Type B pancreatic cell (in vitro differentiated cells): ENCODE measurements at regions not wholly inside any gene's neighbourhood (a gene's known extent, or its start where the extent isn't known, plus 50 kb on each side); places are given as distances from the start of the nearest gene placed in this dataset.

Experiments
- DNase-seq: peaks from one replicate; pipeline ENCODE4 v3.0.0; 2021; ENCODE audit warnings: mixed read lengths; ENCODE audit not compliant: unreplicated experiment; ENCODE audit errors: extremely low spot score
- H3K27ac Mint-ChIP-seq: 2 replicates; pipeline ENCODE4 v1.8.0; 2021; ENCODE audit warnings: mild to moderate bottlenecking, mixed read lengths
- H3K27me3 Mint-ChIP-seq: 2 replicates; pipeline ENCODE4 v1.8.0; 2021; ENCODE audit warnings: mixed read lengths
- H3K36me3 Mint-ChIP-seq: 2 replicates; pipeline ENCODE4 v1.8.0; 2021; ENCODE audit warnings: mixed read lengths
- H3K4me1 Mint-ChIP-seq: one replicate; pipeline ENCODE4 v1.8.0; 2021; ENCODE audit warnings: mixed read lengths; ENCODE audit not compliant: unreplicated experiment
- H3K4me3 Mint-ChIP-seq: 2 replicates; pipeline ENCODE4 v1.8.0; 2021; ENCODE audit warnings: mild to moderate bottlenecking, mixed read lengths
- H3K9me3 Mint-ChIP-seq: 2 replicates; pipeline ENCODE4 v1.8.0; 2021; ENCODE audit warnings: mixed read lengths
- CTCF ChIP-seq: fragments of 200-600 bp; sonication (generic); conservative IDR thresholded peaks from 2 replicates; pipeline ENCODE4 v1.5.0; 2021; ENCODE audit warnings: antibody characterized with exemption, mild to moderate bottlenecking

GRCh38 chr13:78999494-78999893 is 340.5 kb upstream of the OBI1 start:
- no peaks in the 10 kb centered on the region for H3K36me3 Mint-ChIP-seq
- H3K27me3 Mint-ChIP-seq, result no peaks in the 10 kb centered on the region
- H3K4me1 Mint-ChIP-seq, result peaks cover 6% of the 10 kb centered on the region
- no peak for DNase-seq
- TF ChIP-seq CTCF, result no peak
- no peak overlapping the region for H3K27ac Mint-ChIP-seq
- H3K9me3 Mint-ChIP-seq, result no peaks in the 10 kb centered on the region
- no peak overlapping the region for H3K4me3 Mint-ChIP-seq

- H3K4me3 Mint-ChIP-seq, result no peak overlapping the region
- no peak for DNase-seq
- H3K27ac Mint-ChIP-seq, result no peak overlapping the region
- no peak for TF ChIP-seq CTCF
- H3K4me1 Mint-ChIP-seq, result peaks cover 6% of the 10 kb centered on the region
- H3K9me3 Mint-ChIP-seq, result no peaks in the 10 kb centered on the region
- H3K36me3 Mint-ChIP-seq, result no peaks in the 10 kb centered on the region
- H3K27me3 Mint-ChIP-seq, result peaks cover 2% of the 10 kb centered on the region
Observed at GRCh38 chr13:78998630-78999315, 339.8 kb upstream of the OBI1 start.

- Mint-ChIP-seq H3K27ac (no peak overlapping the region), H3K4me1 (peaks cover 6% of the 10 kb centered on the region)
Observed at GRCh38 chr13:78997902-78998629, 339.1 kb upstream of the OBI1 start.

GRCh38 chr13:78993792-78994191 is 334.8 kb upstream of the OBI1 start:
- Mint-ChIP-seq H3K4me3 (no peak overlapping the region), H3K36me3 (no peaks in the 10 kb centered on the region), H3K27ac (no peak overlapping the region), H3K27me3 (peaks cover 2% of the 10 kb centered on the region), H3K4me1 (peaks cover 6% of the 10 kb centered on the region), H3K9me3 (no peaks in the 10 kb centered on the region)
- TF ChIP-seq CTCF, result no peak
- no peak for DNase-seq

More at GRCh38 chr13:78997902-78998629, 339.1 kb upstream of the OBI1 start:
- Mint-ChIP-seq H3K36me3 (no peaks in the 10 kb centered on the region), H3K4me3 (no peak overlapping the region), H3K9me3 (no peaks in the 10 kb centered on the region), H3K27me3 (peaks cover 2% of the 10 kb centered on the region)
- TF ChIP-seq CTCF, result no peak
- DNase-seq, result no peak

GRCh38 chr13:78981913-78982312 is 323.0 kb upstream of the OBI1 start:
- Mint-ChIP-seq H3K27me3 (peaks cover 24% of the 10 kb centered on the region), H3K36me3 (no peaks in the 10 kb centered on the region), H3K9me3 (no peaks in the 10 kb centered on the region), H3K4me3 (no peak overlapping the region), H3K27ac (no peak overlapping the region), H3K4me1 (peaks cover 3% of the 10 kb centered on the region)
- DNase-seq, result no peak
- TF ChIP-seq CTCF, result no peak
